NCI-H2107 treated with DMSO at 0.1 percent for 48 hours (cell line): ENCODE measurements at regions not wholly inside any gene's neighbourhood (a gene's known extent, or its start where the extent isn't known, plus 50 kb on each side); places are given as distances from the start of the nearest gene placed in this dataset.
A peak's percentile ranks its signal among the peaks of the same experiment; 100 is the strongest.

Source experiments
- DNase-seq: peaks from one replicate; lab custom pipeline; 2025; ENCODE audit not compliant: unreplicated experiment; lab: John Stamatoyannopoulos, UW

GRCh38 chr22:48640890-48641841 lies 1186.5 kb downstream of the BRD1 start:
- no peak for DNase-seq

GRCh38 chr22:48639896-48640748 lies 1187.6 kb downstream of the BRD1 start:
- DNase-seq, result no peak

- no peak for DNase-seq
Observed at GRCh38 chr22:48639021-48639795, 1188.5 kb downstream of the BRD1 start.

- DNase-seq, result no peak
Observed at GRCh38 chr22:48637231-48637630, 1190.4 kb downstream of the BRD1 start.

GRCh38 chr22:48636746-48637145 lies 1190.9 kb downstream of the BRD1 start:
- no peak for DNase-seq

DNA sequence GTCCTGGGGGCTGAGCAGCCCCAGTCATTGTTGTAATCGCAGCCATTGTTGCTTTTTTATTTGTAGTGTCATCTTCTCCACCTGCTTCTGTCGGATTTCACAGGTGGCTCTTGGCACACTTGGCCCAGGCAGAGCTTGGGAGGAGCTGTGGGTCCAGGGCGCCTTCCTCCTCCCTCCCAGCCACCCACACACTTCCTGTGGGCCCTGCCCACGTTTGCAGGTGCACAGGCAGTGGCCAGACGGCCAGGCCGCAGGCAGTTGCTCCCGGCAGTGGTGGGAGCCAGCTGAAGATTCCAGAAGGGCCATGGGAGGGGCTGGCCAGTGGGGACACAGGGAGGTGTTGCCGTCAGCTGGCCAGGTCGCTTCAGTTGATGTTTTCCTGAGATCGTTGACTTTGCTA lies 1191.9 kb downstream of the BRD1 start:
- peak; percentile 28 for DNase-seq

- DNase-seq, result no peak
Observed at GRCh38 chr22:48635031-48635430, 1192.6 kb downstream of the BRD1 start.

DNA sequence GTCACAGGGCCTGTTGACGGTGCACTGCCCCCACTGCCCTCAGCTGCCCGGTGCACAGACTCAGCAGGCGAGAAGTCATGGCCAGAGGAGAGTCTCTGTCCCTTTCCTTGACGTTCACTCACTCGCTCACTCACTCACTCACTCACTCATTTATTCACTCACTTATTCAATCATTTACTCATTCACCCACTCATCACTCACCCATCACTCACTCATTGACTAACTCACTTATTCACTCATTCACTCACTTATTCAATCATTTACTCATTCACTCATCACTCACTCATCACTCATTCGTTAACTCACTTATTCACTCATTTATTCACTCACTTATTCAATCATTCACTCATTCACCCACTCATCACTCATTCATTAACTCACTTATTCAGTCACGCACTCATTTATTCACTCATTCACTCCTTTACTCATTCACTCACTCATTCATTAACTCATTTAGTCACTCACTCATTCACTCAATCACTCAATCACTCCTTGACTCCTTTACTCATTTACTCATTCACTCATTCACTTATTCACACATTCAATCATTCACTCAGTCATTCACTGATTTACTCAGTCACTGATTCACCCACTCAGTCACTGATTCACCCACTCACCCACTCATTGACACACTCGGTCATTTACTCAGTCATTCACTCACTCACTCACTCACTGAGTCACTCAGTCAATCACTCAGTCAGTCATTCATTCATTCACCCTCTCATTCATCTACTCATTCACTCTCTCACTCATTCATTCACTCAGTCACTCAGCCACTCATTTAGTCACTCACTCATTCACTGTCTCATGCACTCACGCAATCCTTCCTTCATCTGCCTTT lies 1193.5 kb downstream of the BRD1 start:
- no peak for DNase-seq

DNA sequence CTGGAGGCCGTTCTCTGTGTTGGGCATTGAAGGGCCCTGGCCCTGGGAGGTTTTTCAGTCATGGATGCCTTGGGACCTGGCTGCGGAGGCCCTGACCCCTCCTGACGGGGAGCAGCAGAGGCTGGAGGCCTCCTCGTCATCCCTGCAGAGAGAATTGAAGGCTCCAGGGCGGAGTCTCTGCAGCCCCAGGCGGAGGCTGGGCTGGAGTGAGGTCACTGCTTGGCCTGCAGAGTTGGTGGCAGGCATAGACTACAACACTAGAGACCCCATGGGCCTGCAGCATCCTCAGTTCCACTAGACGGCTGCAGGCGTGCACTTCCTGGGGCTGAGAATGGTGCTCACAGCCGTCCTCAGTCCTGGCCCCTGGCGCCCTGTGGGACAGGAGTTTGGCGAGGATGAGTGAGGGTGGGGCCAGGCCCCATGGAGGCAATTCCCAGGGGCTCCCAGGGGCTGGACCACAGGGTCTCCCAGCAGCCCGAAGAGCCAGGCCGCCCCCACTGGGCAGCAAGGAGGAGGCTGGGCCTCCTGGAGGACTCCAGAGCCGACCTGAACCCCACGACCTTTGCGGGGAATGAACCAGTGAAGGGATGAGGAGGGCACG lies 1194.9 kb downstream of the BRD1 start:
- DNase-seq, result no peak

DNA sequence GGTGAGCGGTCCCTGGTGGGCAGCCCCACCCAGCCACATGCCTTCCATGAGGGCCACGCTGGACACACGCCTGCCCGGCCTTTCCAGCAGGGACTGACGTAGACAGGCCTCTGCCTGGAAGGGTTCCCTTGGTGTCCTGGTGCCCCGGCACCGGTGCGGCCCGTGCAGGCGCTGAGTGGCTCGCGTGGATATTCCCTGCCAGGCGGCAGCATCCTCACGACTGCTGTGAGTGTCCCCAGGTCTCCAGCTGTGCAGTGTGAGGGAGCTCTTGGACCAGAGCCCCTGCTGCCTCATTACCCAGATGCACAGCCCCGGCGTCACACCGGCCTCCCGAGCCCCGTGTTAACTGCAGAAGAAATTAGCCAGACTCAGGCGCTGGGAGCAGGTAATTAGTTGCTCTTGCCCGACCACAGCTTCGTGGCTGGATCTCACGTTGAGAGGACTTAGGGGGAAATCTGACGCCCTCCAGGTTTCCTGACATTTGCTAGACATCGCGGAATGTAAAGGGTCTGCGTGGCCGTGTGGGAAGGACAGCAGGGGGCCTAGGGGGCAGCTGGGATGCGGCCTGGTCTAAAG lies 1196.3 kb downstream of the BRD1 start:
- no peak for DNase-seq

DNA sequence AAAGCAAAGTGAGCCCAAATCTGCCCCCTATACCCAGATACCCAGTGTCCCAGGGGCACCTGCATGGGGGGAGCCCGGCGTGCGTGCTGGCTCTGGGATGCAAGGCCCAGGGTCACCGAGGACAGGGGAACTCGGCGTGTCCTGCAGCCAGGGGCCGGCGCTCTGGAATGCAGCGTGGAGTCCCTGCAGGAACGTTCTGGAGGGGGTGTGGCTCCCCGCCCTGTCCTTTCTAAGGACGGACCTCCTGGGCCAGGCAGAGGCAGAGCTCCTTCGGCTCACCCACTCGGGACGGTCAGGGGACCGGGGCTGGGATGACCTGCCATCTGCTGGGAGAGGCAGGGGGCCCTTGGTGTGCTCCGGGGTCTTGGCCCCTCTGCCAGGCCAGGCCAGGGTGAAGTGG lies 1196.8 kb downstream of the BRD1 start:
- DNase-seq, result no peak

- no peak for DNase-seq
Observed at GRCh38 chr22:48630433-48630754, 1197.3 kb downstream of the BRD1 start.

GRCh38 chr22:48629631-48630432 lies 1197.8 kb downstream of the BRD1 start:
- no peak for DNase-seq

GRCh38 chr22:48628891-48629543 lies 1198.7 kb downstream of the BRD1 start:
- DNase-seq, result no peak

GRCh38 chr22:48627966-48628365 lies 1199.7 kb downstream of the BRD1 start:
- DNase-seq, result no peak

DNA sequence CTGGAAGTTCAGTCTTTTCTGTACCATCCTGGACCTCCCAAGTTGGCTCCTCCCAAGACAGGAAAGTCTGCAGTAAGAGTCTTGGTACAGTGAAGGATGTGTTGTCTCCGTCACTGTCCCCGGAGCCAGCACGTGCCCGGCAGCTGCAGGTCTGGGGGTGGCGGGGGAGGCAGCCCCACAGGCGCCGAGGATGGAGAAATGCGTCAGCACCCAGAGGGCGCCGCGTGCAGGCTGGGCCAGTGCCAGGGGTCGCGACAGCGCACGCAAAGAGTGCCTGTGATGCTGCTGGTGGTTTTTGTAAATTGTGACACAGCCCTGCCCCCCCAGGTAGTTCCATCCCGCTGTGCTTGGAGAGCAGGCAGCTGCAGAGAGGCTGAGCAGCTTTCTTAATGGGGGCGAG lies 1200.5 kb downstream of the BRD1 start:
- no peak for DNase-seq

- DNase-seq, result no peak
Observed at GRCh38 chr22:48624401-48624800, 1203.3 kb downstream of the BRD1 start.

DNA sequence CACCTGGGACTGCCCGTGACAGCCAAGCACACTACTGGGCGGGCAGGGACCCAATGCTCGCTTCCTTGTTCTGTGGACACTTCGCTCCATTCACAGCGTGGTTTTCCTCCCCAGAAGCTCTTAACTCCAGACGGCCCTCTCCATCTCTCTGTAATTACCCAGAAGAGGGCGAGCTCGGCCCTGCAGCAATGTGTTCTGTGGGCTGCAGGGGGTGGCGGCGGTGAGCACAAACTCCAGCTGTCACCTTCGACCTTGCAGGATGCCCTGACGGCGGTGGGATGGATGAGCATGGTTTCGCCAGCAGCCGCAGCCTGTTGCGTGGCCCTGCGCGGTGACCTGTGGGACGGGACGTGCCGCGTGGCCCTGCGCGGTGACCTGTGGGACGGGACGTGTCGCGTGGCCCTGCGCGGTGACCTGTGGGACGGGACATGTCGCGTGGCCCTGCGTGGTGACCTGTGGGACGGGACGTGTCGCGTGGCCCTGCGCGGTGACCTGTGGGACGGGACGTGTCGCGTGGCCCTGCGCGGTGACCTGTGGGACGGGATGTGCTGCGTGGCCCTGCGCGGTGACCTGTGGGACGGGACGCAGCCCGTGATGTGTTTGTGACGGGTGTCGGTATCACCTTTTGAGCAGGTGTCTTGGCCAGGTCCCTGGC lies 1204.7 kb downstream of the BRD1 start:
- no peak for DNase-seq
